HG02759 (cell line): ENCODE measurements at regions not wholly inside any gene's neighbourhood (a gene's known extent, or its start where the extent isn't known, plus 50 kb on each side); places are given as distances from the start of the nearest gene placed in this dataset.
"Not testable (repeated sequence)": the region's sequence is repeated elsewhere in the genome, so short reads cannot be mapped to it uniquely, and the experiment has no call there.

Experiments used
- ATAC-seq: cut with Tn5 transposase; IDR thresholded peaks from one replicate; pipeline ENCODE4 v1.9.1; 2021; ENCODE audit warnings: mild to moderate bottlenecking, moderate library complexity; ENCODE audit not compliant: unreplicated experiment

DNA sequence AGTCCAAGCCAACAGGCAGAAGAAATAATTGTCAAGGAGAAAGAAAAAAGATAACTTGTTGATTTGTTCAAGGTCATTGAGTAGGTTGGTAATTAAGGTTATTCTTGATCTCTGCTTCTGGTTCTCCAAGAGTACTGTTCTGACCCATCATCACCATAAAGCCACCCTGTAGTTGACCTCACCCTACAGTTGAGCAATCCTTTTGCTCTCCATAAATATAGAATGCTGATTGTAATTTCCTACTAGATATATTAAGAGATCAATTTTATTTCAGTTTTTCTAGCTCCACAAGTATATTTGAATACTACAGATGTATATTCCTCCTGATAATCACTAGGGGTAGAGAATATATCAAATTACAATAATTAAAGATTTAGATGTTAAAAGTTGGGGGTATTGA, 350.5 kb upstream of the PDE3A start:
- ATAC-seq, result no peak

DNA sequence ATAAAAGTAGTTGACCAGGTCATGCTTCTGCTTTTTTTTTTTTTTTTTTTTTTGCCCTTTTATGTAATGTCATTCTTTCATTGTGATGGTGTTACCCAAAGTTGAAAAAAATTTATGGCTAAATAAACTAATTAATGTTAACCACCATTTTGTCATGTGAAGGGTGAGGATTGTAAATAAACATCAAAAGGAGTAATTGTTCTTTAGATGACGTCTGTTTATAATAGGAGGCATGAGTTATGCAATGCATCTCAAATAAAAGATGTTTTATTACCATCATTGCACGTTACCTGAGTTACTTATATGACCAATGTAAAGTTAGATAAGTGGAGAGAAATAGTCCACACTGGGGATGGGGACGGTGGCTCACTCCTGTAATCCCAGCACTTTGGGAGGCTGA, 349.9 kb upstream of the PDE3A start:
- no peak for ATAC-seq

DNA sequence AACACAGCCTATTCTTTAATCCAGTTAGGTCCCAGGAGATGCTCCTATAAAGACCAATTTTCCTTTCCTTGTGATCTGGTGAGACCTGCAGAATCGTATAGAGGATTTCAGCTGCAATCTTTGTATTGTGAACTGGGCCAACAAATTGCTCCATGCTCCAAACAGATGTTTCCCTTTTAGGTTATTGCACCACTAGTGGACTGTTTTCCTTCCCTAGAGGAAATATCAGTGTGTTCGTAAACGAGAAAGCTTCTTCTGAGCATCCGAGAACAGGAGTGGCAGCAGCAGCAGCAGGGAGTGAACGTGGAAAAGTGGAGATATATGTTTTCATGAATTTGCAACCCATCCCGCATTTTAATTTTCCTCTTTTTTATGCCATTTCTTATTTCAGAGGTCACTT, 344.1 kb upstream of the PDE3A start:
- ATAC-seq, result no peak

DNA sequence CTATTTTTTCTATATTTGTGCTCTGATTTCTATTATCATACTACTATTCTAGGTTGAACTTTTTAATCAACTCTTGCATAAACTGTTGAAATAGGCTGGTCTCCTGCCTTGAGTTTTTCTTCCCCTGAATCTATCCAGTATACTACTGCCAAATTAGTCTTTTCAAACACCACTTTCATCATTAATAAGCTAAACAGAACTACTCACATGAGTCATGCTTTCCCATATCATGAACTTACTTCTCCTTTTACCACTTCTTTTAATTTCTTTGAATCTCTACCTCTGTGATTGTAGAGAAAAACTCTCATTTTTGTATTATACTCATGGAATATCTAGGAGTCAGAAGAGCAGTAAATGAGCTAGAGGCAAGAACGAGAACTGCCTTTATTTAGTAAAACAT, 340.3 kb upstream of the PDE3A start:
- ATAC-seq, result no peak

DNA sequence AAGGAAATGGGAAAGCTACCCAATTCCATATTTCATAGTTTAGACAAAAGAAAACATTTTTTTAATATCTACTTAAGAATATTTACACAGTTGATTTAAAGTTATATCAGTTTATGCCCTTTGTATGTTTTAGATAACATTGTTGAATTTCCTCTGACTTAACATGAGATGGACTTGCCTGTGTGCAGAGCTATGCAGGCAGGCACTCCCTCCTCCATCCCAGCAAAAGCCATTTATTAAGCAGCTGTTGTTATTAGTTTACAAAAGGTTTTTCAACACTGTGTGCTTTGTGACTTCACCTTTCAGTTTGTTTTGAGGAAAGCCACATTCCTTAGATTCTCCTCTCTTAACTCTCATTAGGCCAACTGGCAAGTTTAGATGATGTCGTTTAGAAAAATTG, 337.5 kb upstream of the PDE3A start:
- no peak for ATAC-seq

DNA sequence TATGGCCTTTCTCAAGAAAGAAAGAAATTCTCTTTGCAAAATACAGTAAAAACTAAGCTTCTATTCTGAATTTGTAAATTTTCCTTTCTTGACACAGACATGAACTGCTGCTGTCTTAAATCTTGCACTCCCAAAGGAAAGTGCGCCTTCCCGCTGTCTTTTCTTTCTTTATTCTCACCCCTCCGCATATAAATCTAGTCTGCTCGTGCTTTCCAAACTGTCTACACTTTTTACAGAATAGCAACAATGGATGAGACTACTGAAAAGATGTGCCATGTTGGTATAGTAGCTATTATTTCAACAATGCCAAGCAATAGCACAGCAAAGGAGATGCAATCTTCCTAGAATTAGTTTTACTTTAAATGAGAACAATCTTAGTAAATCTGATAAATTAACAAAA, 328.8 kb upstream of the PDE3A start:
- ATAC-seq, result no peak

DNA sequence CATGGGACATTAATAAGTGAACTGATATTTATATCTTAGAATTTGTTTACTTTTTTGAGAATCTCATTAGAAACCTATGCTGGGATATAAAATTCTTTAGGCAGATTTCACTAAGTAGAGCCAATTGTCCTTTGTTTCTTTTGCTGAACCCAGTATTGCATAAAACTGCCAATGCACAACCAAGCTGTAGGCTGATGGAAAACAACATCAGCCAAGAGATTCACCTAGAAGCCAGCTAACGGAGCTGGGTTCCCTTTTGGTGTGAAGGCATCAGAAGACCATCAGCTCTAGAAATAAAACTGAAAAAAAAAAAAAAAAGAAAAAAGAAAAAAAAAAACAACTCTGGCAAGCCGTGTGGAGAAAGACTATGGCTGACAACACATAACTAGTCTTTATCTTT, 328.2 kb upstream of the PDE3A start:
- ATAC-seq, result no peak

DNA sequence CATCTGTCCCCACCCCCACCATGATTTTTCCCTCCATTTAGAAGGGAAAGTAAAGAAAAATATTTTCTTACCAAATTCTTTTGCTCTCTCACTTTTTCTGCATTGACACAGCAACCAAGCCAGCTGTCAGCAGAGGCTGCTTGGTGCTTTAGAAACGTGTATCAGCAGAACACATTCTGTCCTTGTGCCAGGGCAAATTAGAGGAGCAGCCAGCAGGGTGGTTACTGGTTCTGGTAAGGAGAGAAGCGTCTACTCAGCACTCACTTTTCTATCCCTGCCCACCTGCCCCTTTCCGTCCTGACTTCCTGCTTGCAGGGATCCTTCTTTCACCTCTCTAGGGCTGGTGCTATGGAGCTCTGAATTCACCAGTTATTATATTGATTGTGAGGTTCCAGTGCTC, 327.5 kb upstream of the PDE3A start:
- no peak for ATAC-seq

DNA sequence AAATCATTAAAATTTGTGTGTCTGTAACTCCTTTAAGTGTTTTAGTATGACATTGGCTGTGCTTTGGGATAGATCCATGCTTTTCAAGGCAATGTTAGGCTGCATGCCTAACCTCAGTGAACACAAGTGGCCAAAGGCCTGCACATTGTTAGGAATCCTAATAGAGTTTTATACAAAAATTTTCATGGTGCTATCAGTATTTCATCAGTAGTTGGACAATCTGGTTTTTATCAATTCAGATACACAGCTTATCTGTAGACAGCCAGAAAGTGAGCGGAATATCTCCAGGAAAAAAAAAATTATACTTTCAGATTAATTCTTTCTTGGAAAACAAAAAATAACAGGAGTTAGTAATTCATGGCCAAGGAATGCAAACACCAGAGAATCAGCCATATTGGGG, 324.0 kb upstream of the PDE3A start:
- ATAC-seq, result no peak

DNA sequence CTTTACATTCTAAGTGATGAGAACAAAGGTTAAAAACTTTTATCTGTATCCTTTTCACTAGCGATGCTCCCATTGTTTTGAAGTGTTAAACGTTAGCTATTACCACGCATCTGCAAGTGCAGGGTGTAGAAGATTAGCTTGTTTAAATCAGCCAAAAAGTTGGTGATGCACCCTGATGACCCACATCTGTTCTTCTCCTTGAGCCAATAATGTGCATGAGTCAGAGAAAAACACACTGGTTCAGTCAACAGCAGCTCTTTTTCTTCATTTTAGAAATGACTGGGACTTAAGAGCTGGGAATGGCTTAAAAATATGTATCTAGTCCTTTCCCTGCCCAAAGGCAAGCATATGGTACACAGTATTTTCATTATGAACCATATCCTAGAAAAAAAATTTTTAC, 323.5 kb upstream of the PDE3A start:
- ATAC-seq, result no peak

DNA sequence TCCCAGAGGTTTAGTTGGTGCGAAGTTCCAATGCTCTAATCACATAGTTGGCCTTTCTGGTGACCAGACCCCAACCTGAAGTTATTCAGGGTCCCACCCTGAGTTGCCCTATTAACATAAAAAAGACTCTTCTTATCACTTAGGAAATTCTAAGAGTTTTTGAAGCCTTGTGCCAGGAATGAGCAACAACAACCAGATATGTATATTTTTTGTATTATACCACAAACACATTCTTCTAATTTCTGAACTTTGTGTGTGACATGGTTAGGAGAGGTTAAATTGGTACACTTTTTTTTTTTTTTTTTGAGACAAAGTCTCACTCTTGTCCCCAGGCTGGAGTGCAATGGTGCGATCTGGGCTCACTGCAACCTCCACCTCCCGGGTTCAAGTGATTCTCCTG, 320.4 kb upstream of the PDE3A start:
- ATAC-seq, result no peak

DNA sequence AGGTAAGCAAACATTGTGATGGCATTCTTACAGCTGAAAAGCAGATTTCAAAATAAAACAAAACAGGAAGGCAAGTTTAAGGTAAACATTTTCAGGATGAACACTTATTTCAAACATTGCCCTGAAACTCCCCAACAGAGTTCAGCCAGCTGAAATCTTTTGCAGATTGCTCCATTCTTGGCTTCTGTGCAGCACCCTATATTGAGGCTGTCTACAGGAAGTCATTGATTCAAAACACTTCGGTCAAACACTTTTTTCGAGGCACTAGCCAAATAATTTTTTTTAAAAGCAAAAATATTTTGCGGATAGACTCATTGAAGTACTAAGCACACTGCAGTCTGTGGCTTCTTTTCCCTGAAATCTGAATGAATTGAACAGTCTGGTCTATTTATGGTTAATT, 318.1 kb upstream of the PDE3A start:
- ATAC-seq, result no peak

DNA sequence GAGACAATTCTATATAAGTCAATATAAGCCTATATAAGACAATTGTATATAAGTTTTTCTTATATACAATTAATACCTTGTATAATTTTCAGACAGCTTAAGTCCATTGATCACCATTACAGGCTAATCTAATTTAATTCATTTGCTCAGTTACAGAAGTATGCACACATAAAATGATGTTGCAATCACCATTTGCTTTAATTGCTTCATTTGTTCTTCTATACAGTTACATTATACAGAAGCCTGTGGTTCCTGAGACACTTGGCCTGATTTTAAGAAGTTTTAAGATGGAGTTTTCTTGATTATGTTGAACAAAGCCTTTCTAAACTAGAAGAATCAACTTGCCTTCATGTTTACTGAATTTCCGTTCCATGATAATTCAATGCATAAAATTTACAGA, 314.6 kb upstream of the PDE3A start:
- ATAC-seq, result no peak

DNA sequence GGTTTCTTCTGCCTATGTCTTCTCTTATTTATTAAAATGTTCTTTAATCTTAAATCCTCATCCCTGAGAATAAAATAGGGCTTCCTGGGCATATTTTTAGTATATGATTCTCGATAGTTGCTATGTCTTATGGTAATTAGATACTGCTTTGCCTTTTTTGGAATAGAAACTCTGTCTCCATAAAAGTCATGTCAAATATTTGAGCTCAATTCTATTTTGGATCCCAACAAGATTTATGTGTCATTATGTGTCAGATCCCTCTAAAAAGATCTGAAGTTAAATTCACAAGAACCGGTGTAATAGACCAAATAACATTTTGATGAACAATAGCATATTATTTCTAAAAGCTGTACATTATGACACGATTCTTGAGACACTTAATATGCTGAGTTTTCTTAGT, 312.5 kb upstream of the PDE3A start:
- no peak for ATAC-seq

DNA sequence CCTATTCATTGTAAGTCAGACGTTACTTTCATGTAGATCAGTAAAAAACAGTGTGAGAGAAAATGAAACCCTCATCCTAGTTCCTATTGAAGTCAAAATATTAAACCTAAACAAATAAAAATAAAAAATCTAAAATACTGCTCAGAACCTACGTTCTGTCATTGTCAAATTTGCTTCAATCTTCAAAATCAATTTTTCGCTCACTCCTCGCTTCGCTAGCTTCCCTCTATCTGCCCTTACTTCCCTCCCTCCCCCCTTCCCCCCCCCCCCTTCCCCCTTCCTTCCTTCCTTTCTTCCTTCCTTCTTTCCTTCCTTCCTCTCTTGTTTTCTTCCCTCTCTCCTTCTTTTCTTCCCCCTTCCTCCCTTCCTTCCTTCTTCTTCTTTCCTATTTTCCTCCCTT, 310.9 kb upstream of the PDE3A start:
- ATAC-seq, result no peak

DNA sequence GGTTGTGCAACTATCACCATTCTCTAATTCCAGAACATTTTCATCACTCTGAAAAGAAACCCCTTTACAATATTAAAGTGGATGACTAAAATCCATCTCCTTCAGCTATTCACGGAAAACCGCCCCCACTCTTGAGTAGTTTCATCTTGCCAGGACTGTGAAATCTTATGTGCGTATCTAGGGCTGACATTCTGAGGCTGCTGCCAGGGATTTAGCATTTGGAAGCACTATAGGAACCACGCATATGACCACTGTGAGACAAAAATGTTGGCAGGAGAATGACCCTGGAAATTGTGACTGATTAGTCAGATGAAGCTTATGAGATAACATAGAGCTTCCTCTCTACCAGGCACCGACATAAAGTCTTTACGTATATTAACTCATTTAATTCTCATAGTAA, 305.2 kb upstream of the PDE3A start:
- no peak for ATAC-seq

DNA sequence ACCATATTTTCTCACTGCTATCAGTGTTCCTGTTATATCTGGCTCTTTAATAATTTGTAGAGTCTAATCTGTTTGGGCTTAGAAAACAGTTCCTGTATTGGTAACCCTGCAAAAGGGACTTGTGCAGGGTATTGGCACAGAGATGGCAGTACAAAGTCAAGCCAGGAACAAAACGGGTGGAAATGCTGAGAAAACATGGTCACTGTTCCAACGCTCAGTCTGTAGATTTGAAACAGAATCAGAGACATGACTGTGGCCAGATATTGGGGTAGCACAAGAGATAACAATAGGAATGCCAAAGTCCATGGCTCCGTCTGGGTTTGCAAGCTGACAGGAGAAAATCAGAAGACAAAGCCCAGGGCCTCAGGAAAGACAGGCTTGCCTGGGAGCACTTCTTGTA, 290.7 kb upstream of the PDE3A start:
- no peak for ATAC-seq

DNA sequence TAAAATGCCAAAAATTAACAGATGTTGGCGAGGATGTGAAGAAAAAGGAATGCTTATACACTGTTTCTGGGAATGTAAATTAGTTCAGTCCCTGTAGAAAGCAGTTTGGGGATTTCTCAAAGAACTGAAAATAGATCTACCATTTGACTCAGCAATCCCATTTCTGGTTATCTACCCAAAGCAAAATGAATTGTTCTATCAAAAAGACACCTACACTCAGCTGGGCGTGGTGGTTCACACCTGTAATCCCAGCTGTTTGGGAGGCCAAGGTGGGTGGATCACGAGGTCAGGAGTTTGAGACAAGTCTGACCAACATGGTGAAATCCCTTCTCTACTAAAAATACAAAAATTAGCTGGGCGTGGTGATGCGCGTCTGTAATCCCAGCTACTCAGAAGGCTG, 279.3 kb upstream of the PDE3A start:
- ATAC-seq, result no peak

DNA sequence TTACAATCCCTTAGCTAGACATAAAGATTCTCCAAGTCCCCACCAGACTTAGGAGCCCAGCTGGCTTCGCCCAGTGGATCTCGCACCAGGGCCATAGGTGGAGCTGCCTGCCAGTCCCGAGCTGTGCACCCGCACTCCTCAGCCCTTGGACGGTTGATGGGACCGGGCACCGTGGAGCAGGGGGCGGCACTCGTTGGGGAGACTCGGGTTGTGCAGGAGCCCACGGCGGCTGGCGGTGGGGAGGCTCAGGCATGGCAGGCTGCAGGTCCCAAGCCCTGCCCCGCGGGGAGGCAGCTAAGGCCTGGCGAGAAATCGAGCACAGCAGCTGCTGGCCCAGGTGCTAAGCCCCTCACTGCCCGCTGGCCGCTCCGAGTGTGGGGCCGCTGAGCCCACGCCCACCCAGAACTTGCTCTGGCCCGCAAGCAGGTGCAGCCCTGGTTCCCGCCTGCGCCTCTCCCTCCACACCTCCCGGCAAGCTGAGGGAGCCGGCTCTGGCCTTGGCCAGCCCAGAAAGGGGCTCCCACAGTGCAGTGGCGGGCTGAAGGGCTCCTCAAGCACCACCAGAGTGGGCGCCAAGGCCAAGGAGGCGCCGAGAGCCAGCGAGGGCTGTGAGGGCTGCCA, 275.0 kb upstream of the PDE3A start:
- ATAC-seq, result not testable (repeated sequence)

DNA sequence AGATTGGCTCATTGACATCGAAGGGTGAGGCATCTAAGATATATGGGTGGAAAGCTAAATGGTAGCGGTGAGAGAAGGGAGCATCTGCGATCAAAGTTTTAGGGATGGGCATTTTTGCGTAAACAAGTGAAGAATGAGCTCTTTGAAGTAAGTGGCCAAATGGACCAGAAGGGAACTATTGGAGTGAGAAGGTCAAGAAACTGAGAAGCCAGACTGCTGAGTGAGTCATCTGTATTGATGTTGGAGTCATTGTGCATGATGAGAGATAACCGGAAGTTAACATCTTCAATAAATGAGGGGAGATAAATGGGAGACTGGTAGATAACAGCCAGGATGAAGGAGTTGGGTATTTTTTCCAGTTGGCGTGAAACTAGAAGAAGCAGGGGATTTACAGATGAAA, 271.9 kb upstream of the PDE3A start:
- ATAC-seq, result no peak

DNA sequence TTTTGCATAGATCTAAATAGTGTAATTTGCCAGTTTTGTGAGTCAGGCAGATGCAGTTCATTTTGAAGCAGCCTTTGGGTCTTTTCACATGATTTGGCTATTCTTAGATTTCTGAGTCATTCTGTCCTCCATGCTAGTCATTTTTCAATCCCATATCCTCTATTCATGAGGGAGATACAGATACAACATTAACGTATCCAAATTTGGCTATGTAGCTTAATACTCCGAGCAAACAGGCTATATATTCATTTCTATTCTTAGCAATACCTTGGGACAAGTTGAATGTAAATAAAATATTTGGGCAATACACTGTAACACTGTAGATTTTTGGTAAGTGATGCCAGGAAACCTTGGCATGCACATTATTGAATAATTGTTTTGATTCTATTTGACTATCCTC, 270.7 kb upstream of the PDE3A start:
- no peak for ATAC-seq

DNA sequence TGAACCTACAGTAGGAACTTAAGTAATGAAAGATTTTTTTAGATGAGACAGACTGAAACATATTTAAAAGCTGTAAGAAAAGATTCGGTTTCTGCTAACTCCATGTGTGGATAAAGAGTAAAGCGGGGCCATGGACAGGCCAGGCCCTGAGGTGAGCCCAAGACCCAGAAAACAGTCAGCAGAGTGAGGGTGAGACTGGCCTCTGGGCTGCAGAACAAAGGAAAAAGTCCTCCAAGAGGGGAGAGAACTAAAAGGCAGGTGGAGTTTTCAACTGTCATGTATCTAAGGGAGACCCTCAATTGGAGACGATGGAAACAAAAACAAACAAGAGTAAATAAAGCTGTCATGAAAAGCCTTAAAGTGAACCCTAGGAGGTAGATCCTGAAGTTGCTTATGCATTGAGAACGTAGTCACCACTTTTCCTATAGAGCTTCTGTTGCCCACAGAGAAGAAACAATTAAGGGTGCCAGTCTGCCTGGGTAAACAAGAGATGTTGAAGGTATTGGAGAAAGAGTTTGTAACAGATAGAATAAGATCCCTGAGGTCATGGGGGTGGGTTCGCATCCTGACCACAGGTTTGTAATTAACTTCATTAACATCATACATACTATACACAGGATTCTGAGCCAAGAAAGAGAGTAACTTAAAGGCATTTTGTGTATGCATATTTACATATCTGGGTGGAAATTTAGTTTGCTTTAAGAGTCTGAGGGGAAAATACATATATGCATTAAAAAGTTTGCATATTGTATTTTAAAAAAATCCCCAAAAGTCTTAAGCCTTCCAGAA, 268.7 kb upstream of the PDE3A start:
- no peak for ATAC-seq

DNA sequence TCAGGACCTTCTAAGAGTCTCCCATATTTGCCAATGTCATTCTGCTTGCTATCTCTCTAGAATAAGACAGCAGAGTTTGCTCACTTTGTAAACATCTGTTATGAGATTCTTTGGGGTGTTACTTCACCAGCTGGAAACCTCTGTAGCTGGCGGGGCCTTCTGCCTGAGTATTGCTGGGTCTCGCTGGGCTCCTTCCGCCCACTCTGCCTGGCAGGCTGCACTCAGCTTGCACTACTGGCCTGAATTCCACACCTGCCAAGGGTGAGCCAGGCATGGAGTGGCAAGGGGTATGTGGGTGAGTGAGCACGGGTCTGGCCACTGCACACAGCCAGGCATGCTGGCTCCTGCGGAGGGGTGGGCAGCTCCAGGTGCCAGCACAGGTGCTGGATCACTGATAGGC, 267.3 kb upstream of the PDE3A start:
- ATAC-seq, result no peak
